ENCODE measurements at regions not wholly inside any gene's neighbourhood (a gene's known extent, or its start where the extent isn't known, plus 50 kb on each side); places are given as distances from the start of the nearest gene placed in this dataset.

DNA sequence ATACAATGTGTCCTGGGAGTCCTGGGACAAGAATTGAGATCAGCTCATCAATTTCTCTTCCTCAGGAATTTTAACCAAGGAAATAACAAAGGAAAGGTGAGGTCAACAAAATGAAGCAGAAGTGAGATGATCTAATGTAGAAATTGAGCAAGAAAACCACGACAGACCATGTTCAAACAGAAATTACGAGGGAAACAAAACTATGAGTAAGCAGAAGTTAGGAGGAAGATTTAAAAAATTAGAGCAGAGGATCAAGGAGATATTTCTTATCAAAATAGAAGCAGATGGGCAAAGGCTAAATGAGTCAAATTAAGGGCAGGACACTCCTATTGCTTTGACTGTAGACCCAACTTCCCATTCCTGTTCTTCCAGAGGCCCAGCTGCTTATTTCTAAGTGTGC lies 97.4 kb downstream of the HINT1 start:
- Histone ChIP-seq H3F3A (ENCODE audit: low read depth) (no peaks in the 10 kb centered on the region), H4K20me1 (ENCODE audit: low read depth) (no peaks in the 10 kb centered on the region), H3K4me1 (no peaks in the 10 kb centered on the region), H3K4me3 (no peak overlapping the region), H3K9ac (no peak overlapping the region), H3K36me3 (no peaks in the 10 kb centered on the region), H3K27ac (no peak overlapping the region), H3K9me3 (ENCODE audit: low read depth) (no peaks in the 10 kb centered on the region), H3K27me3 (no peaks in the 10 kb centered on the region), H2AFZ (replicated peaks) (no peak overlapping the region), H3K79me2 (ENCODE audit: low read depth) (no peaks in the 10 kb centered on the region), H3K4me2 (no peak overlapping the region)
- Mint-ChIP-seq H3K36me3 (peaks cover 2% of the 10 kb centered on the region), H3K27ac (no peak overlapping the region), H3K9me3 (peaks cover 5% of the 10 kb centered on the region), H3K4me1 (peaks cover 12% of the 10 kb centered on the region), H3K4me3 (no peak overlapping the region), H3K27me3 (ENCODE audit: insufficient read depth, low read depth) (no peaks in the 10 kb centered on the region)
- no peak for TF ChIP-seq EZH2 (IDR thresholded peaks at IDR 0.05)
- no peak for TF ChIP-seq EZH2phosphoT487 (IDR thresholded peaks at IDR 0.05)
- TF ChIP-seq, protein P1, sequence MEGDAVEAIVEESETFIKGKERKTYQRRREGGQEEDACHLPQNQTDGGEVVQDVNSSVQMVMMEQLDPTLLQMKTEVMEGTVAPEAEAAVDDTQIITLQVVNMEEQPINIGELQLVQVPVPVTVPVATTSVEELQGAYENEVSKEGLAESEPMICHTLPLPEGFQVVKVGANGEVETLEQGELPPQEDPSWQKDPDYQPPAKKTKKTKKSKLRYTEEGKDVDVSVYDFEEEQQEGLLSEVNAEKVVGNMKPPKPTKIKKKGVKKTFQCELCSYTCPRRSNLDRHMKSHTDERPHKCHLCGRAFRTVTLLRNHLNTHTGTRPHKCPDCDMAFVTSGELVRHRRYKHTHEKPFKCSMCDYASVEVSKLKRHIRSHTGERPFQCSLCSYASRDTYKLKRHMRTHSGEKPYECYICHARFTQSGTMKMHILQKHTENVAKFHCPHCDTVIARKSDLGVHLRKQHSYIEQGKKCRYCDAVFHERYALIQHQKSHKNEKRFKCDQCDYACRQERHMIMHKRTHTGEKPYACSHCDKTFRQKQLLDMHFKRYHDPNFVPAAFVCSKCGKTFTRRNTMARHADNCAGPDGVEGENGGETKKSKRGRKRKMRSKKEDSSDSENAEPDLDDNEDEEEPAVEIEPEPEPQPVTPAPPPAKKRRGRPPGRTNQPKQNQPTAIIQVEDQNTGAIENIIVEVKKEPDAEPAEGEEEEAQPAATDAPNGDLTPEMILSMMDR (IDR thresholded peaks at IDR 0.05), result no peak
- DNase-seq (ENCODE audit: low spot score), result no peak

DNA sequence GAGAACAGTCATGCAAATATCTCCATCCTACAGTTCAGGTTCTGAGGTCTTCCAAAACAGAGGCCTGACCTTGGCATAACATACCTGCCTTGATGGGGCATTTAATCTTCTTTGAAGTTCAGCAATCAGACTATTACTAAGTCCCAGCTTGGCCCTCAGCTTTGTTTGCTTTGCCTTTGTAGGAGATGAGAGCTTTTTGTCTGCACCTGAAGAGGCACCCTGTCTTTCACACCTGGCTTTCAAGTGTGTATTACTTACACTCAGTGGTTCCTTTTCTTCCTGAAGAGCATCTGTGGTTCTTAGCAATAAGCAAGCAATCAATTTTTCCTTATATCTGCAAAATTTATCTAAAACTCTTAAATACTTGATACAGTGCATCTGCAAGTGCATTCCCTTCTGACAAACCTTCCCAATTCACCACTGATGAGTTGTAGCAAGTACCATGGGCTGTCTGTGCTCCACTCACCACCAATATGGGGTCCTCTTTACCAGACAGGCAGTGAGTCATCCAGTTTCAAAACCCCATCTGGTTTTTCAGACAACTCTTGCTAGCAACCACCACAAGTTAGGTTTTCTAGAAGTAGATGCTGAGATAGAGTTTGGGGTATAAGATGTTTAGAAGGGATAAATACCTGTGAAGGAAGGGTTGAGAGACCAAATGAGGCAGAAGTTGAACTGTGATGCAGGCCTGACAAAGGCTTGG lies 100.2 kb downstream of the HINT1 start:
- H2AFZ ChIP-seq (replicated peaks), result no peak overlapping the region
- no peak overlapping the region for H3K9ac ChIP-seq
- H3K27me3 ChIP-seq, result no peaks in the 10 kb centered on the region
- no peak for DNase-seq (ENCODE audit: low spot score)
- H3K4me1 Mint-ChIP-seq, result peaks cover 11% of the 10 kb centered on the region
- H3K27ac Mint-ChIP-seq, result no peak overlapping the region
- no peak overlapping the region for H3K4me2 ChIP-seq
- no peaks in the 10 kb centered on the region for H3F3A ChIP-seq (ENCODE audit: low read depth)
- no peak overlapping the region for H3K4me3 ChIP-seq
- no peaks in the 10 kb centered on the region for H3K36me3 ChIP-seq
- H3K4me1 ChIP-seq, result no peaks in the 10 kb centered on the region
- peaks cover 5% of the 10 kb centered on the region for H3K9me3 Mint-ChIP-seq
- H3K79me2 ChIP-seq (ENCODE audit: low read depth), result no peaks in the 10 kb centered on the region
- no peaks in the 10 kb centered on the region for H4K20me1 ChIP-seq (ENCODE audit: low read depth)
- TF ChIP-seq, protein P1 (IDR thresholded peaks at IDR 0.05), result no peak
- no peak for TF ChIP-seq EZH2phosphoT487 (IDR thresholded peaks at IDR 0.05)
- no peak for TF ChIP-seq EZH2 (IDR thresholded peaks at IDR 0.05)
- no peak overlapping the region for H3K27ac ChIP-seq
- H3K27me3 Mint-ChIP-seq (ENCODE audit: insufficient read depth, low read depth), result no peaks in the 10 kb centered on the region
- H3K4me3 Mint-ChIP-seq, result no peak overlapping the region
- H3K36me3 Mint-ChIP-seq, result peaks cover 2% of the 10 kb centered on the region
- no peaks in the 10 kb centered on the region for H3K9me3 ChIP-seq (ENCODE audit: low read depth)

DNA sequence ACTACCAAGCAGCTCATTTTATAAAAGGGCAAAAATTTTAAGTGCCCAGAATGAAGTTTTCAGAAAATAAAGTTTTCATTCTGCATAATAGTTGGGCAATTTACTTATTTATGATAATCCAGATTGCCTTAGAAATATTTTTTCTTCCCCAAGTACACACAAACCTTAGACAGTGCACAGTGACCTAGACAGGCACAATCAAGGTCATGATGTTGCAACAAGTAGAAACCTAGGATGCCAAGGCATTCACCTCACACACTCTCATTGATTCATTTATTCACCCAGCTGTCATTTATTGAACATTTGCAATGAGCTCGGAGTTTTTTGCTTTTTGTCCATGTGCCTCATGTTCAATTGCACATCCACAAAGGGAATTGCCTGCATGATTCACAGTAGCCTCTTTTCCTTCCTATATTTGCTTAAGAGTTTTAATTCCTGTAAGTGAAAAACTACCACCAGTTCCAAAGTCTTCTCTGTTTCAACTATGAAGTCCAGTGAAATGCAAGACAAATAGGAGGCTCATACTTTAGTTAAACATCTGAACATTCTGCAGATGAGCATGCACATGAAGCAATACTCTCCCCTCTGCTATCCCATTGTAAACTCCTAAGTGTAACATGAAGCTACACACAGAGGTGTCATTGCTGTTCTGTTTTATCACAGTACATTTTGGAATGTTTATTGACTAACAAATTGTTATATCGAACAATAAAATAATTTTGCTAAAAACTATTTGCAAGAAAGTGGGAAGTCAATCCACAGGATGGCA lies 122.9 kb downstream of the HINT1 start:
- H3F3A ChIP-seq (ENCODE audit: low read depth), result no peaks in the 10 kb centered on the region
- Mint-ChIP-seq H3K4me3 (no peak overlapping the region), H3K27me3 (ENCODE audit: insufficient read depth, low read depth) (peaks cover 2% of the 10 kb centered on the region), H3K27ac (no peak overlapping the region), H3K9me3 (peaks cover 6% of the 10 kb centered on the region), H3K4me1 (no peaks in the 10 kb centered on the region), H3K36me3 (no peaks in the 10 kb centered on the region)
- H3K79me2 ChIP-seq (ENCODE audit: low read depth), result no peaks in the 10 kb centered on the region
- H3K27ac ChIP-seq, result no peak overlapping the region
- H3K4me1 ChIP-seq, result no peaks in the 10 kb centered on the region
- no peak overlapping the region for H3K9ac ChIP-seq
- H3K9me3 ChIP-seq (ENCODE audit: low read depth), result no peaks in the 10 kb centered on the region
- no peaks in the 10 kb centered on the region for H3K36me3 ChIP-seq
- H2AFZ ChIP-seq (replicated peaks), result no peak overlapping the region
- H4K20me1 ChIP-seq (ENCODE audit: low read depth), result no peaks in the 10 kb centered on the region
- H3K4me3 ChIP-seq, result no peak overlapping the region
- no peaks in the 10 kb centered on the region for H3K27me3 ChIP-seq
- DNase-seq (ENCODE audit: low spot score), result no peak
- TF ChIP-seq EZH2 (IDR thresholded peaks at IDR 0.05), result no peak
- no peak for TF ChIP-seq EZH2phosphoT487 (IDR thresholded peaks at IDR 0.05)
- TF ChIP-seq, protein P1 (IDR thresholded peaks at IDR 0.05), result no peak
- H3K4me2 ChIP-seq, result no peak overlapping the region

Data from neural progenitor cell (in vitro differentiated cells).